Small intestine (tissue), 7 donors: ENCODE measurements at regions not wholly inside any gene's neighbourhood (a gene's known extent, or its start where the extent isn't known, plus 50 kb on each side); places are given as distances from the start of the nearest gene placed in this dataset.

Experiments
- DNase-seq, 2 donors: peaks; one replicate each; pipeline versions ENCODE4 v3.0.0 to v3.0.0-alpha.2; 2013
- FAIRE-seq: peaks from 2 replicates; lab custom pipeline; 2012; peaks lifted over from hg19 to GRCh38; lab: Jason Lieb, UNC
- H3K27ac ChIP-seq, 3 donors: one replicate each; pipeline ENCODE4 v1.5.1; 2013; ENCODE audit warnings: low read length in 2 of 3, mild to moderate bottlenecking in 2 of 3, control low read depth in 1 of 3, inconsistent platforms in 1 of 3, low read depth in 1 of 3, moderate library complexity in 1 of 3
- H3K27me3 ChIP-seq, 3 donors: one replicate each; pipeline ENCODE4 v1.6.1; 2013; ENCODE audit warnings: low read length in 3 of 3, inconsistent platforms in 1 of 3; ENCODE audit not compliant: control insufficient read depth in 3 of 3, insufficient read depth in 3 of 3
- H3K36me3 ChIP-seq, 3 donors: one replicate each; pipeline ENCODE4 v1.6.1; 2013; ENCODE audit warnings: low read length in 3 of 3, inconsistent platforms in 1 of 3, low read depth in 1 of 3, mild to moderate bottlenecking in 1 of 3, moderate library complexity in 1 of 3; ENCODE audit not compliant: control insufficient read depth in 3 of 3, insufficient read depth in 2 of 3
- H3K4me1 ChIP-seq, 3 donors: one replicate each; pipeline ENCODE4 v1.6.1; 2013; ENCODE audit warnings: low read length in 2 of 3, inconsistent platforms in 1 of 3, low read depth in 1 of 3, mild to moderate bottlenecking in 1 of 3, moderate library complexity in 1 of 3; ENCODE audit not compliant: control insufficient read depth in 3 of 3, insufficient read depth in 2 of 3
- H3K4me3 ChIP-seq, 3 donors: one replicate each; pipeline ENCODE4 v1.5.1; 2013; ENCODE audit warnings: low read length in 3 of 3, control low read depth in 1 of 3, inconsistent platforms in 1 of 3, low read depth in 1 of 3, mild to moderate bottlenecking in 1 of 3, moderate library complexity in 1 of 3
- H3K9me3 ChIP-seq, 2 donors: one replicate each; pipeline ENCODE4 v1.6.1; 2013; ENCODE audit warnings: low read depth in 1 of 2, low read length in 1 of 2; ENCODE audit not compliant: control insufficient read depth in 2 of 2, insufficient read depth in 1 of 2
- WGBS, 3 donors: extraction: QIAGEN DNeasy Blood & Tissue Kit; methylation state at CpG; one replicate each; pipeline ENCODE4 v1.1.7; 2013; 5-methylcytosine and 5-hydroxymethylcytosine counted together
- donor health status: healthy with polysubstance abuse.
- donor health status: control.
- donor health status: control.
- donor health status: Bipolar disorder and iron deficiency.
- donor health status: healthy.

DNA sequence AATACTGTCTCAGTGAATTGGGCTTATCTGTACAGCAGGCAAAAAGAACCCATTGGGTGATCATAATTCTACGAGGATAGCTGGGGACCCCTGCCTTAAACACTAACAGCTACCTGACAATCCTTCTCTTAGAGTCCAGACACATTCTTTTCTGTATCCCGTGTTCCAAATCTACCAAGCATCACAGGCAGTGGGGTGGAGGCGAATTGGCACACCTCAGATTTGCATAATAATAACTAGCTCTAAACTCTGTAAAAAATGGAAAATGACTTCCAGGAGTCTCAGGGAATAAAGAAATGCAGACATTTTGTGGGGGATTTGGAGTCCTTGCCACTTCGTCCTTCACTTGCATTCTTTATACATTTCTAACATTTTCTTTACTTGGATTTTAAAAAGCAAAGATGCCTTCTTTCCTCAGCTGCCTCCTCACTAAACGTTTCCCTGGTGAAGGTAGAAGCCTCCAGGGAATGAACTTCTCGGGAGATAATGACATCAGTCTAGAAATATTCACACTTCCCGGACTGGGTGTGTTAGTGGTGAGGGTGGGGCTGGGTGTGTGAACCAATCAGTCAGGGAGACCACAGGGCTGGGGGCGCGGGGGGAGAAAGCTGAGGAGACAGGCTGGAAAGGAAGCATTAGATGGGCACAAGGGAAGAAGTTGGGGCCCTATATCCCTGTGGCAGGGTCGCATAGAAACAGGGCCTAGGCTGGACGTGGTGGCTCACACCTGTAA lies 59.1 kb upstream of the BOD1L2 start:
- H3K27me3 ChIP-seq, result peaks cover 0 to 2% (median 0%) of the 10 kb centered on the region in 3 donors
- DNase-seq, result peak; percentile 56 to 66
- WGBS, 3 donors, result 61 to 70% (median 64%) methylated on average over 11 of the region's 11 CpGs
- no peak overlapping the region for H3K4me3 ChIP-seq
- no peak overlapping the region for H3K27ac ChIP-seq
- H3K36me3 ChIP-seq, result no peaks in the 10 kb centered on the region
- no peak for FAIRE-seq
- peaks cover 0 to 2% of the 10 kb centered on the region in 2 donors for H3K9me3 ChIP-seq
- H3K4me1 ChIP-seq, result peaks cover 0 to 9% (median 2%) of the 10 kb centered on the region in 3 donors

GRCh38 chr18:57088883-57089282 lies 58.0 kb upstream of the BOD1L2 start:
- WGBS, 3 donors, result 28 to 52% (median 40%) methylated on average over 5 of the region's 5 CpGs
- peak; percentile 16 to 32 for DNase-seq
- no peak for FAIRE-seq

GRCh38 chr18:57089702-57090101 lies 57.2 kb upstream of the BOD1L2 start:
- Histone ChIP-seq H3K4me3 (no peak overlapping the region), H3K36me3 (no peaks in the 10 kb centered on the region), H3K27me3 (peaks cover 0 to 2% (median 0%) of the 10 kb centered on the region in 3 donors), H3K4me1 (peaks cover 0 to 9% (median 2%) of the 10 kb centered on the region in 3 donors), H3K9me3 (no peaks in the 10 kb centered on the region), H3K27ac (no peak overlapping the region)
- DNase-seq (peak; percentile 21 to 42), FAIRE-seq (no peak)
- WGBS, 3 donors, result 56 to 70% (median 60%) methylated on average over 6 of the region's 6 CpGs

More at GRCh38 chr18:57088883-57089282, 58.0 kb upstream of the BOD1L2 start:
- peaks cover 0 to 2% (median 0%) of the 10 kb centered on the region in 3 donors for H3K27me3 ChIP-seq
- H3K9me3 ChIP-seq, result no peaks in the 10 kb centered on the region
- peaks cover 0 to 9% (median 2%) of the 10 kb centered on the region in 3 donors for H3K4me1 ChIP-seq
- H3K4me3 ChIP-seq, result no peak overlapping the region
- H3K36me3 ChIP-seq, result no peaks in the 10 kb centered on the region
- no peak overlapping the region for H3K27ac ChIP-seq

GRCh38 chr18:57091231-57091630 lies 55.7 kb upstream of the BOD1L2 start:
- no peak overlapping the region for H3K27ac ChIP-seq
- peaks cover 0 to 4% (median 0%) of the 10 kb centered on the region in 3 donors for H3K27me3 ChIP-seq
- H3K4me3 ChIP-seq, result no peak overlapping the region
- DNase-seq, result no peak
- no peaks in the 10 kb centered on the region for H3K9me3 ChIP-seq
- no peak for FAIRE-seq
- H3K4me1 ChIP-seq, result peaks cover 0 to 9% (median 0%) of the 10 kb centered on the region in 3 donors
- H3K36me3 ChIP-seq, result no peaks in the 10 kb centered on the region

GRCh38 chr18:57094175-57094574 lies 52.7 kb upstream of the BOD1L2 start:
- no peak overlapping the region for H3K27ac ChIP-seq
- 55 to 85% (median 69%) methylated on average over 4 of the region's 4 CpGs for WGBS, 3 donors
- peaks cover 0 to 6% (median 0%) of the 10 kb centered on the region in 3 donors for H3K4me1 ChIP-seq
- DNase-seq (no peak), FAIRE-seq (no peak)
- H3K36me3 ChIP-seq, result no peaks in the 10 kb centered on the region
- H3K4me3 ChIP-seq, result no peak overlapping the region
- peaks cover 0 to 4% (median 0%) of the 10 kb centered on the region in 3 donors for H3K27me3 ChIP-seq
- no peaks in the 10 kb centered on the region for H3K9me3 ChIP-seq

DNA sequence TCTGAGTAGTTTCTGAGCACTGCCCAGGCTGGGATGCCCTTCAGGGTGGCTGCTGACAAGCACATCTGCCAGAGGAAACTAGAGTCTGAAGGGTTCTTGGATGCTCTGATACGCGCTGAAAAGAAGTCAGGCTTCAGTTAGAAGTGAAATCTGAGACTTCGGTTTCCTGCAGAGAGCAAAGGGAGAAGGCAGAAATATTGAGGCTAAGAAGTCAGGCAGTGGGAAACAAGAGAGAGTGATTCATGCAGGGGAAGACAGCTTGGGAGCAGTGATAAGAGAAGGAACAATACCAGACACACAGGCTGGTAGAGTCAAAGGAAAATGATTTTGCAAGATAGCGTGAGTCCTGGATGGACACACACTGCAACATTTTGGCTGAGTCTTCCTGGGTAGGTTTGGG lies 51.0 kb upstream of the BOD1L2 start:
- DNase-seq (no peak), FAIRE-seq (no peak)
- Histone ChIP-seq H3K27ac (no peak overlapping the region), H3K4me1 (no peaks in the 10 kb centered on the region), H3K4me3 (no peak overlapping the region), H3K9me3 (no peaks in the 10 kb centered on the region), H3K36me3 (no peaks in the 10 kb centered on the region), H3K27me3 (peaks cover 0 to 4% (median 0%) of the 10 kb centered on the region in 3 donors)
- WGBS, 3 donors, result 39 to 87% (median 64%) methylated on average over 4 of the region's 4 CpGs
